Left ventricle myocardium superior (tissue), 1 donor: ENCODE measurements at regions not wholly inside any gene's neighbourhood (a gene's known extent, or its start where the extent isn't known, plus 50 kb on each side); places are given as distances from the start of the nearest gene placed in this dataset.

Source experiments
- ATAC-seq: fragments of 200-7000 bp; cut with Tn5 transposase; one replicate; pipeline ENCODE4 v1.9.1; 2020; ENCODE audit warnings: mild to moderate bottlenecking, moderate library complexity
- DNase-seq: peaks from one replicate; pipeline ENCODE4 v3.0.0-alpha.2; 2020
- intact Hi-C: fragments of 100-400 bp; cut with micrococcal nuclease; formaldehyde crosslinking; loops from one replicate; pipeline ENCODE4 v1.11.0; 2022
- donor health status: DM: no; HTN: yes; CAD: no; lungs with severe emphysema.

- DNase-seq, result no peak
- ATAC-seq, result no peak
- intact Hi-C loops, result no loop called here
These were observed 85.2 kb upstream of the NPVF start for GRCh38 chr7:25313526-25313925.

- no peak for DNase-seq
- intact Hi-C loops, result no loop called here
- no peak for ATAC-seq
These were observed 85.9 kb upstream of the NPVF start for GRCh38 chr7:25314094-25314730.

DNA sequence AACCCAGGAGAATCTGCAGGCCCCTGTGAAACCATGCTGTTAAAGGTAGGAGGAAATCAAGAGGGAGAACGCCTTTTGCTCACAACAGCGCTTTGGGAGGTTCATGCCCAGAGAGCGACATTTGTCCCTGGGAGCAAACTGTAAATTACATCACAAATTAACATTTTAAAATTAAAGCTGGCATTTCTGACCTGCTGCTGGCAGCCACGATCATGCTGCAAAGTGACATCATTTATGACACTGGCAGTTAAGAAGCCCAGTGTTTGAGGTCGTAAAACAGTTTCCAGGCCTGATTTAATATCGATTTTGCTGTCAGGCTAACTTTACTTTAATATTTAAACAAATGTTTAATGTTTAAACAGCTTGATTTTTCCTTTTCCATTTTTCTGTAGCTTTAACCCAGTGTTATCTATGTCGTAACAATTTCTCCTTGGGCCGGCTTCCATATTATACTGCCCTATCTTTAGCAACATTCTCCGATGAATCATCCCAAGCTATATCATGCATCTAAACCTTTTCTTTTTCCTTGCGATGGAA lies 86.5 kb upstream of the NPVF start:
- DNase-seq, result no peak
- ATAC-seq, result no peak
- intact Hi-C loops, result no loop called here

DNA sequence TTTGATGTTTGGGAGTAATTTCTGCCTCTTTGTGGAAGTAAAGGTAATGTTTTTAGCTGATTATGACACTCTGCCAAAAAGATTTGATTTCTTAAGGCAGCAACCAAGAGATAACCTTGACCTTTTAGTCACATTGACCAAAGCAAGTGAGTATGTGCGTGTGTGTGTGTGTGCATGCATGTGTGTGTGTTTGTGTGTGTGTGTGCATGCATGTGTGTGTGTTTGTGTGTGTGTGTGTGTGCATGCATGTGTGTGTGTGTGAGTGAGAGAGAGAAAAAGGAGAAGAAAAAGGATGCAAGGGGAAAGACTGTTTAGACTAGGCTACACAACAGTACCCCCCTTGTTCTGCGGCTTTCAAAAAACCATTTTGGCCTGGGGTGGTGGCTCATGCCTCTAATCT lies 88.1 kb upstream of the NPVF start:
- no peak for ATAC-seq
- intact Hi-C loops, result no loop called here

GRCh38 chr7:25318047-25318446 lies 89.8 kb upstream of the NPVF start:
- intact Hi-C loops, result no loop called here
- ATAC-seq (no peak), DNase-seq (no peak)

More for the DNA sequence above, 88.1 kb upstream of the NPVF start:
- DNase-seq, result no peak

GRCh38 chr7:25319707-25320106 lies 91.4 kb upstream of the NPVF start:
- DNase-seq, result no peak
- intact Hi-C loops, result no loop called here
- ATAC-seq, result no peak

DNA sequence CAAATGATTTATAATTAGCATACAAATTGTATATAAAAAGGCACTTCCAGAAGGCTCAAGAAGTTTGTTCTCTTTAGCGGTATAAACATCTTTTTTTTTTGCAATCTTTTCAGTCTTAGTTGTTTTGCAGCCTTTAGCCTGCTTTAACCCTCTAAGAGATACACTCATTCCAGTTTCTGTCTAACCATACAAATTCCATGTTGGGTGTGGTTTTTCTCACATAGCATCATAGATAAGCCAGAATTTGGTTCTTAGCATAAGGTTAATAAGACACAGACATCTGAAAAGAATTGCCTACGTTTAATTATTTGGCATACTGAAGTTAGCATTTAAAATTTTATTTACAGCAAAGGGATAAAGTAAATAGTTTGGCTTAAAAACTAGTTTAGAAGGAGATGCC lies 92.5 kb upstream of the NPVF start:
- intact Hi-C loops, result no loop called here
- no peak for ATAC-seq
- no peak for DNase-seq

- ATAC-seq (no peak), DNase-seq (no peak)
- intact Hi-C loops, result no loop called here
These were observed 93.1 kb upstream of the NPVF start for GRCh38 chr7:25321424-25321823.

GRCh38 chr7:25322473-25322872 lies 94.2 kb upstream of the NPVF start:
- intact Hi-C loops, result no loop called here
- DNase-seq (no peak), ATAC-seq (no peak)

DNA sequence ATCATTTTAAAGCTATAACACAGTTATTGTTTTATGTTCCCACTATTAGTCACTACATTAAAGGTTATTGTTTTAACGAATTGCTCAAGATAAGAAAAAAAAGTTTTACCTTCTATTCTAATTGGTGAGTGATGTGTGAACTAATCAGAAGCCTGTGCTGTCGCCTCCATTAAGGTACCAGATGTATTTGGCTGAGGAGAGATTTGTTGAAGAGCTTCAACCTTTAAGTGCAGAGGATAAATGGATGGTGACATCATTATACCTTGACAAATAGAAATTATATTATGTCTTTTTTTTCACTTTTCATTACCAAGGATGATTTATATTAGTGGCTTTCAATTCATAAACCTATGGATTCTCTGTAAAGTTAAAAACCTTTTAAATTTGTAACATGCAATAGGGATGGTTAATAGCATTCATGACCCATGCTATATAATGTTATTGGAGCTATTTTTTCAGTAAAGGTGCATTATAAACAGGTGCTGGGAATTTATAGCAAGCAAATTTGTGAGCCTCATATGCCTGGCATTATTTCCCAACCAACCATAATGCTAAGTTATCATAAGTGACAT lies 97.0 kb upstream of the NPVF start:
- intact Hi-C loops, result no loop called here
- ATAC-seq (no peak), DNase-seq (no peak)

DNA sequence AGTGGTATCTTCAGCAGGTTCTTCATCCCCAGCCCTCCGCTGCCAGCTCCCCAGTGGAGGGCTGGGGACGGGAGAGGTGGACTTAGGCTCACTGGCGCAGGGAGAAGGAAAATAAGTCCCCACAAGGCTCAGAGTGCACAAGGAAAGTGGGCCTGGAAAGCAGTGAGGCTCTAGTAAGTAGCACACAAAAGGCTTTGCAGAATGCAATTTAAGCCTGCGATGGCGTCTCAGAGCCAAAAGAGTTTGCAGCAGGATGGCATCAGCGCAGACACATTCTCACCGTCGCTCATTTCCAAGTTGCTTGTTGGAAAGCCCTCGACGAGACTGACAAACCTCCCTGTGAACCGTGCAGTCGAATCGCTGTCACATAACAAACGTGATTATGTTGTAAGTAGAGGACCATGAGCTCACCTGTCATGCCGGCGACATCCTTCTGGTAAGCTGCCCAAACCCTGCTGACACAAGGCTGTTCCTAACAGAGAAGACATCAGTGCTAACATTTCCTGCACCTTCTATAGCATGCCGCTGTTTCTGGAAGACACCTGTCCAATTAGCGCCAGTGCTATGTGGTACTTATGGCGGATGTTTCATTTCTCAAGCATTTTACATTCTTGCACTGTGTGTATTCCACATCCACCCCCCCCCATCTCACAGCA lies 98.3 kb upstream of the NPVF start:
- ATAC-seq (no peak), DNase-seq (no peak)
- intact Hi-C loops, result no loop called here

DNA sequence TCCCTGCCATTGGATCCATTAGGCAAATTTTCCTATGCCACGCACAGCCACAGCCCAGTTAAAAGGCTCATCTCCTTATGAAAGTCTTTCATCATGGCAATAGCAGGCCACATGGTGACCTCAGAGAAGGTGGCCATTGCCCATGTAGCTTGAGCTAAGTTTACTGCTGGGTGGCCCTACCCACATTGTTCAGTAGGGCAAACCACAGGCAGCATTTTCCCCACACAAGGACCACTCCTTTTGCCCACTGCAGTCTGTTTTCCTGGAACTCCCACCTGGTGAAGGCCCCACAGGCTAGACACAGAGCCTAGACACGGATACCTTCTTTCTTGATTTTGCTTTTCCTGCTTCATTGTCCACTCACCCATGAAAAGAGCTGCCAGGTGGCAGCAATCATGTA lies 101.5 kb upstream of the NPVF start:
- ATAC-seq, result no peak
- intact Hi-C loops, result no loop called here
- no peak for DNase-seq

DNA sequence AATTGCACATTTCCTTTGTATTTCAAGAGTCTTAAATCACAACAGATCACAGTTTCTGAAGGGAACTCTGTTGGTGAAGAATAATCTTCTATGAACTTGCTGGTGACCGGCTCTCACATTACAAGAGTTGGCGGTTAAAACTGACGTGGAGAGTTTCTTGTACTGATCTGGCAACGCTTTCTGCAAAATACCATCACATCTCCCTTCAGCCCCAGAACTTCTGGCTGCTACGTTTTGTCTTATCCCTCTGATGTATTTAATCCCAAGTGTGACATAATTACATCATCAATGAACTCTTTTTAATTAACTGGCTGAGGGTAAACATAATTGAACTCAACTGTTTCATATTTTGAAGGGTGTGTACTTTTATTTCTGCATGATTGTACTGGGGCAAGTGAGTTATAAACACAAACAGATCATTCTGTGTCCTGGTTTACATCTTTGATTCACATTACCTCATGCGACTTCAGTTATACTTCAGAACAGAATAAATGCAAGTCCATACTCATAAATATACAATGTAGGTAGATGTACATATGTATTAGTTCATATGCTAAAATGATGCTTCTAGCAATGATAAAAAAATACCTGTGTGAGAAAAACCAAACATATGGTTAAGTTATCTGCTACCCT lies 105.1 kb upstream of the NPVF start:
- ATAC-seq (no peak), DNase-seq (no peak)

GRCh38 chr7:25347360-25348066 lies 119.2 kb upstream of the NPVF start:
- intact Hi-C loops, result no loop called here
- ATAC-seq (no peak), DNase-seq (no peak)

More for the DNA sequence above, 105.1 kb upstream of the NPVF start:
- intact Hi-C loops, result no loop called here

DNA sequence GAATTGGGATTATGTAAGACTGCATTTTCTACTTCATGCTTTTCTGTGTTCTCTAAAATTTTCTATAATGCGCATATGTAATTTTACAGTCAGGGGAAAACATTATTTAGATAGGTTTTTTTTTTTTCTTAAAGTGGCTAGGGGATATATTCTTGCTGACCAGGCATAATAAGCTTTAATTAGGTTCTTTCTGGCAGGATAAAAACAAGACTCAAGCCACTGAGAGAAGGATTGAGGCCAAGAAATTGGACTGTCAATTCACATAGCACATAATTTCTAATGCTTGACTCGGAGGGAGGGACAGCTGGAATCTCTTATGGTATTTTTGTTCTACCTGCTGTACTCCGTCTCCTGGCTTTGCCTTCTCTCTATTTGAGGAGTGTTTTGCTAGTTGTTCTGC lies 119.8 kb upstream of the NPVF start:
- ATAC-seq, result no peak
- DNase-seq, result no peak
- intact Hi-C loops, result no loop called here

GRCh38 chr7:25349283-25350017 lies 121.2 kb upstream of the NPVF start:
- DNase-seq, result no peak
- no peak for ATAC-seq
- intact Hi-C loops, result no loop called here

DNA sequence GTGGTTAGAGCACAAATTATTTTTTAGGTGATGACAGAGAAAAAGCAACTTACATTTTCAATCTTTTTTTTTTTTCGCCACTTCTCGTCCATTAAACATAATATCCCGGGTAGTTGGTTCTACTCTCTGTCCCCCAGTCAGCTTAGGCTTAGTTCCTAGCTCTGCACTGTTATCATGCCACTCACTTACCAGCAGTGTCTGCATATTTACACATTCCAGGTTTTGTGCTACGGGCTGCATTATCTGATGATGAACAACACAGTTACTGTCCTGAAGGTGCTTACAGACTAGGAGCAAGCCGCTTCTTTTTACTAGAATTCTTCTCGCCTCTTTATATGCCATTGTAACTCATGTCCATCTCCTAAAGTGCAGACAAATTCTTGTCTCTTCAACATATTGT lies 121.8 kb upstream of the NPVF start:
- DNase-seq, result no peak
- ATAC-seq, result no peak
- intact Hi-C loops, result no loop called here

DNA sequence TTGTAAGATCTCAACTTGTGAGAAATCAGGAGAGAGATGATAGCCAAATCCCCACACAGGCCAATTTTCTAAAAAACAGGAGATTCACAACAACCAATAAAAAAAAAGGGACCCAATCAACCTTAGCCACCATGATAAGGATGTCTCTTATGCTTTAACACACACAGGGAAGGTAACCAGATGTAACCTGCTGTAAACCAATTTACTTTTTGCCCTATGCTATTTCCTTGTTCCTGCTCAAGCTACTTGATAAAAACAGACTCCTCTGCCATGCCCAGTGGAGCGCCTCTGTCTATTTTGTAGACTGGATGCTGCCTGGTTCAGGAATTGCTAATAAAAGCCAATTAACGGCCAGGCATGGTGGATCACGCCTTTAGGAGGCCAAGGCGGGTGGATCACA lies 123.5 kb upstream of the NPVF start:
- no peak for ATAC-seq
- intact Hi-C loops, result no loop called here
- no peak for DNase-seq

- no peak for DNase-seq
- intact Hi-C loops, result no loop called here
- no peak for ATAC-seq
These were observed 124.9 kb upstream of the NPVF start for GRCh38 chr7:25353196-25353595.
